GM23248 (cell line): ENCODE measurements at regions not wholly inside any gene's neighbourhood (a gene's known extent, or its start where the extent isn't known, plus 50 kb on each side); places are given as distances from the start of the nearest gene placed in this dataset.

Experiments
- EZH2 ChIP-seq: fragments of 200-600 bp; sonication (generic); IDR thresholded peaks from 2 replicates; pipeline ENCODE4 v1.6.1; 2018; ENCODE audit warnings: antibody characterized with exemption, mild to moderate bottlenecking; ENCODE audit not compliant: insufficient read depth, poor library complexity, severe bottlenecking
- EZH2phosphoT487 ChIP-seq: fragments of 200-600 bp; sonication (generic); IDR thresholded peaks from 2 replicates; pipeline ENCODE4 v1.6.1; 2018; ENCODE audit warnings: antibody characterized with exemption, moderate library complexity, mild to moderate bottlenecking, low read depth; ENCODE audit not compliant: insufficient read depth

DNA sequence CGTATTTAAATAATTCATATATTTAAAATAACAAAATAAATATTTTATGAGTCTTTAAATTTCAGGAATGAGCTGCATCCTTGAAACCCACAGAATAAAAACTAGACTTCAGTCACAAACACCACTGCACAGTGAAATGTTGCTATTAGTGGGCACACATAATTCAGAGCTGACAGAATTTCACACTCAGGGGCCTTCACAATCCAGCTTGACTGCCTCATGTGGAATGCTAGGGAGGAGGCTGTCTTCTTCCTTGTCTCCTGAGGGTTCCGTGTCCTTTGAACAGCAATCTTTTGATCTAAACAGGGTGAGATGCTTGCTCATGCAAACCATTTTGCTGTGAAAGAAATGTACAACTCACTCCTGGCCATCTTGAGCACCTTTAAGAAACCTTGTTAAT is 346.7 kb downstream of the CCSER2 start:
- no peak for TF ChIP-seq EZH2phosphoT487
- no peak for TF ChIP-seq EZH2
